GM18868 (cell line): ENCODE measurements at regions not wholly inside any gene's neighbourhood (a gene's known extent, or its start where the extent isn't known, plus 50 kb on each side); places are given as distances from the start of the nearest gene placed in this dataset.
A peak's percentile ranks its signal among the peaks of the same experiment; 100 is the strongest.
"Not testable (repeated sequence)": the region's sequence is repeated elsewhere in the genome, so short reads cannot be mapped to it uniquely, and the experiment has no call there.

Source experiments
- ATAC-seq: cut with Tn5 transposase; IDR thresholded peaks from one replicate; pipeline ENCODE4 v1.9.1; 2021; ENCODE audit warnings: mild to moderate bottlenecking, moderate library complexity; ENCODE audit not compliant: unreplicated experiment

DNA sequence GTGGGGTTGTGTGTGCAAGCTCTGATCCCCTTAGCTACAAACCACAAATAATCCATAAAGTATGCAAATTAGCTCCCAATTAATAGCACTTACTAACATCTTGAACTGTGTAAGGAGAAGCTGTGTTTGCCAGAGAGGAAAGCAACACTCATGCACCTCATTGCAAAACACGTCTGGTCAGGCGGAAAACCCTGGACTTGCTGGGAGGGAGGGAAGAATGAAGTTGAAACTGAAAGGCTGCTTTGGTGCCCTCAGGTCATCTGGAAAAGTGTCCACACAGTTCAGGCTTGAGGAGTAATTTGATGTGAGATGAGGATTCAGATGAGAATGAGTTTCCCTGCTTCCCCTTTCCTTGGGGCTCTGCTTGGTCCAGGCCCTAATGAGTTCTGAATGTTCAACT is 185.5 kb upstream of the ANKRD28 start:
- ATAC-seq: no peak

DNA sequence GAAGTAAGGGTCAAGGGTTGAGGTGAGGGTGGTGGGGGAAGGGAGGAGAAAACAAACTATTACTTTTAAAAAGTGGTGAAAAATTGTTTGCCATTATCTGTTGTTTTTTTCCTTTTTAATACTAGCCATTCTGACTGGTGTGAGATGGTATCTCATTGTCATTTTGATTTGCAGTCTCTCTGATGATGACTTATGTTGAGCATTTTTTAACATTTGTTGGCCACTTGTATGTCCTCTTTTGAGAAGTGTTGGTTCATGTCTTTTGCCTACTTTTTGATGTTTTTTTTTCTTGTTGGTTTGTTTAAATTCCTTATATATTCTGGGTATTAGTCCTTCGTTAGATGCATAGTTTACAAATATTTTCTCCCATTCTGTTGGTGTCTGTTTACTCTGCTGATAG is 185.9 kb upstream of the ANKRD28 start:
- ATAC-seq: no peak

DNA sequence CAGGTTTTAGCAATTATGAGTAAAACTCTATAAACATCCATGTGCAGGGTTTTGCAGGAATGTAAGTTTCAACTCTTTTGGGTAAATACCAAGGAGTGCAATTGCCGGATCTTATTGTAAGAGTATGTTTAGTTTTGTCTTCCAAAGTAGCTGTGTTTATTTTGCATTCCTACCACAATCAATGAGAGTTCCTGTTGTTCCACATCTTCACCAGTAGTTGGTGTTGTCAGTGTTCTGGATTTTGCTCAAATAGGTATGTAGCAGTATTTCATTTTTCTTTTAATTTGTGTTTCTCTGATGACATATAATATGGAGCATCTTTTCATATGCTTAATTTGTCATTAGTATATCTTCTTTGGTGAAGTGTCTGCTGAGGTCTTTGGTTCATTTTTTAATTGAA is 185.1 kb upstream of the GALNT15 start:
- ATAC-seq: no peak

DNA sequence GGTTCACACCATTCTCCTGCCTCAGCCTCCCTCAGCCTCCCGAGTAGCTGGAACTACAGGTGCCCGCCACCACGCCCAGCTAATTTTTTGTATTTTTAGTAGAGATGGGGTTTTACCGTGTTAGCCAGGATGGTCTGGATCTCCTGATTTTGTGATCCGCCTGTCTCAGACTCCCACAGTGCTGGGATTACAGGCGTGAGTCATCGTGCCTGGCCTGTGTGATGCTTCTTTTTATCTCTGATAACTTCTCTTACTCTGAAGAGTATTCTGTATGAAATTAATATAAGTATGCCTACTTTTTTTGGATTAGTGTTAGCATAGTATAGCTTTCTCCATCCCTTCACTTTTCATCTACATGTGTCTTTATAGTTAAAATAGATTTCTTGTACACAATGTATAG is 180.8 kb upstream of the GALNT15 start:
- ATAC-seq: not testable (repeated sequence)

DNA sequence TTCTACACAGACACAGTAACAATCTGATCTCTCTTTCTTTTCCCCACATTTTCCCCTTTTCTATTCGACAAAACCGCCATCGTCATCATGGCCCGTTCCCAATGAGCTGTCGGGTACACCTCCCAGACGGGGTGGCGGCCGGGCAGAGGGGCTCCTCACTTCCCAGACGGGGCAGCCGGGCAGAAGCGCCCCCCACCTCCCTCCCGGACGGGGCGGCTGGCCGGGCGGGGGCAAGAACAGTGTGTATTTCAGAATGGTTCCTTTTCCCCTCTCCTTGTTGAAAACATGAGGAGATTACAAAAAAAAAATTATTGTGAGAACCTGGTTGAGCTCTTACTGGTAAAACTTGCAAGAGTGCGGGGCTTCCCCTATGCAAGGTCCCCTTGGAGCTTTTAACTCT is 178.0 kb upstream of the GALNT15 start:
- ATAC-seq: not testable (repeated sequence)

DNA sequence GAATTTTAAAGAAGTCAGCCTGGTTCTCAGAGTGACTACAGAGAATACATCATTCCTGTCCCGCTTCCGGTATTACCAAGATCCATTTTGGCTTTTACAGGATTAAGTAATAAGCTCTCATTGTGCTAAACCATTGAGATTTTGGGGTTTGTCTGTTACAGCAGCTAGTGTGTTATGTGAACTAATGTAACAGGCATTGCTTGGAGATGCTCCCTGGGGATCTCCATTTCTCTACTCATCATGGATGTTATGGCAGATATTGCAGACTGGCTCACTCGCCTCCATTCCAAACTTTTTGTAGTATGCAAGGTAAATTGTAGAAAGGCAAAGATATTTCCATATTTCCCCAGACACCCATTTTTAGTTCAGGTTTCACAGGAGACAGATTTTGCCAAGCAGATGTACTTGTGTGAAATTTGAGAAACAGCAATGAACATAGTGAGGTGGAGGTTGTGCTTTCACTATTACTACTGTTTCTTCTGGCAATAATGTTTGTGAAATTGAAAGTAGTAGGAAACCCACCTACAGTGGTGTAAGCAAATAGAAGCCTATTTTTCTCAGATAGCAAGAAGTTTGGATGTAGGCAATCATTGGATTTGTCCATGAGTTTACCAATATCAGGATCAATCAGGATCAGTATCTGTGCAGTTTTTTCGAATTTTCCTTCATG is 177.1 kb upstream of the GALNT15 start:
- peak; percentile 67 for ATAC-seq

DNA sequence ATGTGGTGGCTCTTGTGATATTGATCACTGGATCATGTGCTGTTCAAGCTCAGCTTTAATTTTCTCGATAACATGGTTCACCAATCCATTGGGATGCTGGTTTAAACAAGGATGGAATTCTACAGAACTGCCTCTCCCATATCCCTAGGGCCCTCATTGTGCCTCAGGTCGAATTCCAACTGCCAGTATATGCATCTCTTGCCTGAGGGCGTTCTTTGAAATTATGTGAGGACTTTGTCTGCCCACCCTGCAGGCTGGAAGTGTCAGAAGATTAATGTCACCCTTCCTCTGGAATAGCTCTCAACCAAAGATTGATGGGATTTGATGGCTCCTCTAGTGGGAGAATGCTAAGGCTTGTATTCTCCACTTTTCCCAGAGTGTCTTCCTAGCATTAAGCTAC is 175.6 kb upstream of the GALNT15 start:
- ATAC-seq: no peak

DNA sequence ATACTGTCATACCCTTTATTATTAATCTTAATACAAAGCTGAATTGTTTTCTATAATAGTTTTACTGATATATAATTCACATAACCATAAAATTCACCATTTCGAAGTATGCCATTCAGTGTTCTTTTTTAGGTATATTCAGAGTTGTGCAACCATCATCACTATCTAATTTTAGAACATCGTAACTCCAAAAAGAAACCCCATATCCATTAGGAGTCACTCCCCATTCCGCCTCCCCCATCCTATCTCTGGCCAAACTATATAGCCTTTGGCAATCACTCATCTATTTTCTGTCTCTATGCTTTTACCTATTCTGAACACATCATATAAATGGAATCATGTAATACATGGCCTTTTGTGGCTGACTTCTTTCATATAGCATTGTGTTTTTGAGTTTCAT is 169.7 kb upstream of the GALNT15 start:
- no peak for ATAC-seq

DNA sequence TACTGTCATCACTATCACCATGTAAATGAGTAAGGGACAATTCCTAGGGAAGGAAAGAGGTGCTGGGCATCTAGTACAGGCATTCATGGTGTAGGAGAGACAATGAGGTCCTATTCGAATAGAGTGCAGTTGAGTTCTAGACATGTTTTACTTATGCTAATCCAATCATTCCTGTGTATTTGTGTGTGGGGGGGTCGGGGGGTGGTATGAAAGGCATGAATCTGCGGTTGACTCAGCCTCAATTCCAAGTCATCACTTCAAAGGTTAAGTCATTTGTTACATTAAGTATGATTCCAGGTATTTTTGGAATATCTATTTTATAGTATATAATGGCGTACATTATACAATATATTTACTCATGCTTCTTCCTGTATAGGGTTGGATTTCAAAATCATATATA is 163.1 kb upstream of the GALNT15 start:
- ATAC-seq: no peak

DNA sequence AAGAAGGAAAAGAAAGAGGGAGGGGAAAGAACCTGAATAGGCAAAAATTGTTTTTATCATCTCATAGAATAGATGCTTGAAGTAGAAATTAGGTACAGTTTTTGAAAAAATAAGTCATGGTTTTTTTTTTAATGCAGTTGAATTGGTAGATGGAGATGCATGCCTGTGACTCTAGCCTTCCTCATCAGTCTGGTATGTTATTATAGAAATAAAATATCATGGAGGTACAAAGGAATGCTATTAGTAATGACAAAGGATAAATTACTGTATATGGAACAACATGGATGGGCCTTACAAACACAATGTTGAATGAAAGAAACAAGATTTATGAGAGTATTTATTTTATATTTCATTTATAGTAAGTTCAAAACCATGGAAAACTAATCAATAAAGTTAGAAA is 162.4 kb upstream of the GALNT15 start:
- no peak for ATAC-seq

DNA sequence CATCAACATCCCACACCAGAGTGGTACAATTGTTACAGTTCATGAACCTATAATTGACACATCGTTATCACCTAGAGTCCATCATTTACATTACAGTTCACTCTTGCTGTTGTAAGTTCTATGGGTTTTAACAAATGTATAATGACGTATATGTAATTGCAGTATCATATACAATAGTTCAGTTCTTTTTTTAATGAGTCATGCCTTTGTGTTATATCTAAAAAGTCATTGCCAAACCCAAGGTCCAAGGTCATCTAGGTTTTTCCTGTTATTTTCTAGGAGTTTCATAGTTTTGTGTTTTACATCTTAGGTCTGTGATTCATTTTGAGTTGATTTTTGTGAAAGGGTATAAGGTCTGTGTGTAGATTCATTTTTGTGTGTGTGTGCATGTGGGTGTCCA is 160.9 kb upstream of the GALNT15 start:
- ATAC-seq: no peak

DNA sequence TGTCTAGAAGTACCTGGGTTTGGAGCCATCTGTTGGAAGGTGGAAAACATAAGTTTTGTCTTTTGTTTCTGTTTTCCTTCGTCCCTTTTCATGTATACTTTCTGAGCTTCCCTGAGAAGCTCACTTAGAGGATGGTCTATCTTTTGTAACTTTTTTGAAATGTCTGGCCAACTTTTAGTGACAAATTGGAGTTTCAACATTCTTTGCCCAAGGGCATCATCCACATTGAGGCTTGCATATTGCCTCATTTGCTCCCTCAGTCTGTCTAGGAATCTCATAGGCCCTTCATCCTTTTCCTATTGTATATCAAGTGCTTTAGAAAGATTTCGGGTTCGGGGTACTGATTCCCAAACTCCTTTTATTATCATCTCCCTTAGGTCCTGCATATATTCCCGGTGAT is 152.7 kb upstream of the GALNT15 start:
- not testable (repeated sequence) for ATAC-seq

DNA sequence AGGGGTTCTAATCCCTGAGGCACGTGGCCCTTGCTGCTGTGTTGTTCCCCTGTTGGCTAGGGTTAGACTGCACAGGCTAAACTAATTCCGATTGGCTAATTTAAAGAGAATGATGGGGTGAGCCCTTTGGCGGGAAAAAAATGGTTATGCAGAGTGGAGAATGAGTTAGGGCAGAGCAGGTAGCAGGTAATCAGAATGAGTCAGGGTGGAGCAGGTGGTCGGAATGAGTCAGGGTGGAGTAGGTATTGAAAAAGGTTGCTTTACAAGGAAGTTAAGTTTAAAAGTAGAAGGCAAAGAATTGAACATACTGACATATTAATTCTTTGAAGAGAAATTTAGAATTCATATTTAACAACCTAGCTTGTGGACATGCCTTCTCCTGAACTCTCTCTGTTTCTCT is 150.6 kb upstream of the GALNT15 start:
- not testable (repeated sequence) for ATAC-seq

DNA sequence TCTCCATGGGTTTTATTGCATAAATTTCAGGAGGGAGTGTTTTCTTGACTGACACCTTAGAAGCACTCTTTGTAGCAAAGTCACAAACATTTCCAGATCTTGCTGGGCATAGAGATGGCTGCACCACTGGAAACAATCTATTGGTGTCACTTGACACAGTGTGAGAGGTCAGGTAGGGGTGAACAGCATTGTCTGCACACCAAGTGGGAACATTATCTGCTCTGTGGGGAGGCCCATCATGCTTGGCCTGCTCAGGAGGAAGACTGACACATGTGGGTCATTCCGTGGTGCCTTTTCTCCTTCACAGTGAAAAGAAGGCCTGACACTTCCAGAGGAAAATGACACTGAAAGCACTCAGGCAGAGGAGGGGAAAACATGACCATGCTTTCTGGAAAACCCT is 149.9 kb upstream of the GALNT15 start:
- no peak for ATAC-seq

DNA sequence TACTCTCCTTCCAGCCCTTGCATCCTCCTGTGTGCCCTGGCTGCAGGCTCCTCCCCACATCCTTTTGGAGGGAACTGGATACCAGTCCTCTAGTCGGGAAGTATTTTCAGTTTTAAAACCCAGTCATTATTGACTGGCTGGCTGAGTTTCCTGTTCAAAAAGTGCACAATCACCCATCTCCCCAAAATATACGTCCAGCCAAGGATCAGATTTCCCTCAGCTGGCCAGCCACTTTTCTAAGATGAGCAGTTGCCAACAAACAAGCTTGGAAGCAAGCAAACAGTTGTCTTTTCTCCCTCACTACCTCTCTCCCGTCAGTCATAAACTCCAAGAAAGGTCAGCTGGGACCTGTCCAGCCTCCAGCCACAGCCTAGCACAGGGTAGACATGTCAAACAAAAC is 147.7 kb upstream of the GALNT15 start:
- no peak for ATAC-seq

DNA sequence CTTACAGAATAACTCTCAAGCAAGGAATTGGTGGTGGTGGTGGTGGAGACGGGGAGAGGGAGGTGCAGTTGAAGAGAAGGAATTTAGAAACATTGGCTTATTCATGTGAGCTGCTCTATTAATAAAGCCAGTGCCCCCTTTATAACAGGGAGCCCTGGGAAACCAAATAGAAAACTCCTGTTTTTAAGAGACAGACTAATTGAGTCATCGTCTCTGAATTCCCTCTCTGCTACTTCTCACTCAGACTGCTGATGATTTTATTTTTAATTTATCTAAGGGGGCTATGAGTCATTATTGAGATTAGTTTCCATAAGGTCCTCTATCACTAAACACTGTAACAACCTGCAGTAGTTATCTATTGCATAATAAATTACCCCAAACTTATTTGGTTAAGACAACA is 145.9 kb upstream of the GALNT15 start:
- no peak for ATAC-seq

DNA sequence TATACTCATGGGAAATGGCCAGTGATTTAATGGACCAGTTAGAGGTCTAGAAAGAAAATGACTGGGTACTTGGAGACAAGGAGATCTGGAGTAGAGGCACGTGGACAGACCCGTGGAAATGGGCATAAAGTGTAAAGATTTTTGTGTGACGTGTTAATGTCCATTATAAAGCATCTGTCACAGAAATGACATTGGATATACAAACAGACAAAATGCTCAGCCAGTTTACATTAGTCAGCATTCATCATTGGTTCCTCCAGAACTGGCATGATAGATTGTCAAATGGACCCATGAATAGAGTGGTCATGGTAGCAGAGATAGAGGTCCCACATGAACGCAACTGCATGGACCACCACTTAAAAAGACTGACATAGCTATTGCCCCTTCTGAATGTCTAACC is 144.1 kb upstream of the GALNT15 start:
- ATAC-seq: no peak

DNA sequence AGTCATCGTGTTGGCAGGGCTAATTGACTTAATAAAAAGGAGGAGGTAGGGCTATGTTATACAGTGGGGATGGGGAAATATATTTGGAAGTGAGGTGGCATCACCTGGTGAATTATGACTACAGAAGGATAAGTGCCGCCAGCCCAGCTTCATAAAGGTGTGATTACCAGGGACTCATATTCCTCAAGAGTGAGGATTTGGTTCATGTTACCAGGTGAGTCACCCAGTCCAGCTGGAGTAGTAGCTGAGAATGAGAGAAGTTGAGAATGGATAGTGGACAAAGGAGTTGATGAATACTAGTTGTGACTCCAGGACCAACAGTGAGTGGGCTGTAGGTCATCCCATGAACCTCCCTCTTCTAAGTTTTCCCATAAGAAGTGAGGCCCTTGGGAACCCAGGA is 143.0 kb upstream of the GALNT15 start:
- no peak for ATAC-seq

DNA sequence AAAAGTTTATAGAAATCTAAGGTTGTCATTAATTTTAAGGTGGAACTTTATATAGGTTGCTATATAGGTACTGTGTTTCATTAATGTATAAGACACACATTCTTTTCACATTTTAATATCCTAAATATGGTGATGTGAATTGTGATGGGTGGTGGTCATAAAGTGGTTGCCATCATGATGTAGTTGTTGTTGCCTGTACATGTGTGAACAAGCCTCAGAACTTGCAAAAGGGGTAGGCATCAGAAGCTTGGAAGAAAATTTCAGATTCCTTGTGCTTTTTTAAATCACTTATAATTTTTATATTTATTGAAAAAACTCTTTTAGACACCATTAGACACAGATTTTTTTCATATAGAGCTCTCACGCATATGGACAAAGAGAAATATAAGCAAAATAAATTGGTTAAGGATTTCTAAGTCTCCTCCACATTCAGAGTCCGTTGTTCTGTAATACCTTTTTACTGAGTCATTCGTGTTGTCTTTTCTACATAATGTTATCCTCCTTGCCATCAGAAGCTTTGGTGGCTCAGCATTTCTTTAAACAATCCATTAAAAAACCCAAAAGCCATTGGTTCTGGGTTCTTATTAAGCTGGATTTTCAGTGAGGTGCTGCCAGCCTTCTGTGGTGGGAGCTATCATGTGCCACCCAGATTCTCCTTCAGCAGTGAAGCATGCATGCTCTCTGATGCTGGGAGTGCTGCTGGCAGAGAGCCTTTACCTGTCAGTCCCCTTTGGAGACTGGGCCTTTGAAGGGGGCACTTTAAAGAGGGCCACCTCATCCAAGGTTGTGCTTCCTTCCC is 140.4 kb upstream of the GALNT15 start:
- ATAC-seq: no peak

DNA sequence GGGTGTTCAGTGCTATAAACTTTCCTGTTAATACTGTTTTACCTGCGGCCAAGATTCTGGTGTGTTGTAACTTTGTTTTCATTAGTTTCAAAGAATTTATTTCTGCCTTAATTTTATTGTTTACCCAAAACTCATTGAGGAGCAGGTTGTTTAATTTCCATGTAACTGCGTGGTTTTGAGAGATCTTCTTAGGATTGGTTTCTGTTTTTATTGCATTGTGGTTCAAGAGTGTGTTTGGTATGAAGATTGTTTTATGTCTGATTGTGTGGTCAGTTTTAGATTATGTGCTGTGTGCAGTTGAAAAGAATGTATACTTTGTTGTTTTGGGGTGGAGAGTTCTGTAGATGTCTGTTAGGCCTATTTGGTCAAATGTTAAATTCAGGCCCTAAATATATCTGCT is 133.5 kb upstream of the GALNT15 start:
- ATAC-seq: no peak

DNA sequence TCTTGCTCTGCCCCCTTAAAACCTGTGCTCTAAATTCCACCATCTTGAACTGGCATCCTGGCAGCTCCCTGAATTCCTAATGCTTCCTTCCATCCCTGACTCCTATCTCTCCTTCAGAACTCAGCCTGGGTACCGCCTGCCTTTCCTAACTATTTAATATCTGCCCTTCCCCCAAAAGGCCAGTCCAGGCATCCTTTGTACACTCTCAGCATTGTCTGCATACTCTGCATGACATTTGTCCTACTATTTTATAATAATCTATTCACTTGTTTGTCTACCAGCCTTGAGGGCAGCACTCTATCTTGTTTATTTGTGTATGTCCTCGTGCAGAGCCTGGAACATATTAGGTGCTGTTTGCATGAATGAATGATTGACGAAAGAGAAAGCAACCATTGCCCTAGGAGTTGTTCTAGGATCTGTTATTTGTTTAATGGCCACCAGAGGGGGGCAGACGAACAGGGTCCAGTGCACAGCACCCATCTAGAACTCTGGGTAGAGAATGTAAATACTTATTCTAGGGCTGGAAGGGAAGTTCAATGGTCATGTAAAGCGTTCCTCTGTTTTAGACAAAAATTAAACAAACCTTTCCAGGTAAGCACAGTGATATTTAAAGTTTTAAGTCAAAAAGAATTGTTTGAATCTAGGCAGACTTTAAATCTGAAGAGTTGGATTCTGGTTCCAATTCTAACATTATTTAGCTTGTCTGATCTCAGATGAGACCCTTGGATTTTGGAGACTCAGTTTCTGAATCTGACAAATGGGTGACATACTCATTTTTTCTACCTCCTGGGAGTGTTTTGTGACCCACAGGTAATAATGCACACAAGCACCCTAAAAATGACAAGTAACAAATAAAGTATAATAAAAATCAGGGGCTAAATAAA is 125.8 kb upstream of the GALNT15 start:
- peak; percentile 99 for ATAC-seq
